ENCODE measurements at regions not wholly inside any gene's neighbourhood (a gene's known extent, or its start where the extent isn't known, plus 50 kb on each side); places are given as distances from the start of the nearest gene placed in this dataset.
A peak's percentile ranks its signal among the peaks of the same experiment; 100 is the strongest.
"Not testable (repeated sequence)": the region's sequence is repeated elsewhere in the genome, so short reads cannot be mapped to it uniquely, and the experiment has no call there.

GRCh38 chr12:97984974-97985580 lies 522.5 kb downstream of the RMST start:
- Histone ChIP-seq H3K36me3 (no peaks in the 10 kb centered on the region), H3K27ac (no peak overlapping the region)

GRCh38 chr12:97985834-97986233 lies 523.2 kb downstream of the RMST start:
- H3K27me3 ChIP-seq, result no peaks in the 10 kb centered on the region
- H3K36me3 ChIP-seq, result no peaks in the 10 kb centered on the region
- no peak overlapping the region for H3K27ac ChIP-seq
- no peaks in the 10 kb centered on the region for H3K9me3 ChIP-seq (replicated peaks)
- H3K4me3 ChIP-seq, result no peak overlapping the region
- DNase-seq, result no peak
- no peaks in the 10 kb centered on the region for H3K4me1 ChIP-seq

More at GRCh38 chr12:97984974-97985580, 522.5 kb downstream of the RMST start:
- H3K27me3 ChIP-seq, result no peaks in the 10 kb centered on the region
- no peaks in the 10 kb centered on the region for H3K9me3 ChIP-seq (replicated peaks)
- H3K4me3 ChIP-seq, result no peak overlapping the region
- DNase-seq, result no peak
- no peaks in the 10 kb centered on the region for H3K4me1 ChIP-seq

DNA sequence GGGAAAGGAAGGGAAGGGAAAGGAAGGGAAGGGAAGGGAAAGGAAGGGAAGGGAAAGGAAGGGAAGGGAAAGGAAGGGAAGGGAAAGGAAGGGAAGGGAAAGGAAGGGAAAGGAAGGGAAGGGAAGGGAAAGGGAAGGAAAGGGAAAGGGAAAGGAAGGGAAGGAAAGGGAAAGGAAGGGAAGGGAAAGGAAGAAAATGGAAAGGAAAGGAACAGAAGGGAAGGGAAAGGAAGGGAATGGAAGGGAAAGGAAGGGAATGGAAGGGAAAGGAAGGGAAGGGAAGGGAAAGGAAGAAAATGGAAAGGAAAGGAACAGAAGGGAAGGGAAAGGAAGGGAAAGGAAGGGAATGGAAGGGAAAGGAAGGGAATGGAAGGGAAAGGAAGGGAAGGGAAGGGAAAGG lies 526.0 kb downstream of the RMST start:
- not testable (repeated sequence) for H3K36me3 ChIP-seq; DNase-seq; H3K4me1 ChIP-seq; H3K27ac ChIP-seq; H3K9me3 ChIP-seq (replicated peaks); H3K27me3 ChIP-seq; H3K4me3 ChIP-seq

- H3K36me3 ChIP-seq, result no peaks in the 10 kb centered on the region
- no peaks in the 10 kb centered on the region for H3K9me3 ChIP-seq (replicated peaks)
- no peaks in the 10 kb centered on the region for H3K4me1 ChIP-seq
- no peaks in the 10 kb centered on the region for H3K27me3 ChIP-seq
- DNase-seq, result no peak
- H3K4me3 ChIP-seq, result no peak overlapping the region
- H3K27ac ChIP-seq, result no peak overlapping the region
Measured at GRCh38 chr12:97989366-97989940, 525.9 kb upstream of the TMPO start.

GRCh38 chr12:97994746-97995484 lies 520.5 kb upstream of the TMPO start:
- Histone ChIP-seq H3K9me3 (replicated peaks) (no peaks in the 10 kb centered on the region), H3K4me1 (no peaks in the 10 kb centered on the region), H3K36me3 (no peaks in the 10 kb centered on the region), H3K27me3 (no peaks in the 10 kb centered on the region), H3K27ac (no peak overlapping the region), H3K4me3 (no peak overlapping the region)
- DNase-seq, result no peak

- no peaks in the 10 kb centered on the region for H3K27me3 ChIP-seq
- no peak overlapping the region for H3K27ac ChIP-seq
- no peaks in the 10 kb centered on the region for H3K36me3 ChIP-seq
- no peaks in the 10 kb centered on the region for H3K4me1 ChIP-seq
- H3K4me3 ChIP-seq, result no peak overlapping the region
- H3K9me3 ChIP-seq (replicated peaks), result no peaks in the 10 kb centered on the region
- no peak for DNase-seq
Measured at GRCh38 chr12:97995559-97995958, 519.8 kb upstream of the TMPO start.

DNA sequence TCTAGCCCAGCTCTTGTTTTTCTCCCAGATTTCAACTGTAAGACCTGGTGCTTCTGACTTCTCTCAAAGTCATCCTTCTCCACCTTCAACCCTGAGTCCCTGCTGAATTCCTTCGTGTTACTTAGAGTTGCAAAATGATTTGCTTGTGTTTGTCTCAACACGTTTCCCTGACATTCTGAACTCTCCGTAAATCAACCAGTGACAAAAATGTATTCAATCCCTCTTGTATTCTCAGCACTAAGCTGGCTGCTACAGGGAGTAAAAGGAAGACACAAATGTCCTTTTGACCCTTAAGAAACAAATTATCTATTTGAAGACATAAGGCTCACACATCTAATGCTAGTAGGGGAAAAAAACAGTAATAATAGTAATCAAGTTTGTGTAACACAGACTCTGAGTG lies 514.0 kb upstream of the TMPO start:
- H3K27ac ChIP-seq, result no peak overlapping the region
- H3K27me3 ChIP-seq, result no peaks in the 10 kb centered on the region
- no peaks in the 10 kb centered on the region for H3K4me1 ChIP-seq
- H3K9me3 ChIP-seq (replicated peaks), result no peaks in the 10 kb centered on the region
- H3K4me3 ChIP-seq, result no peak overlapping the region
- DNase-seq, result no peak
- no peaks in the 10 kb centered on the region for H3K36me3 ChIP-seq

DNA sequence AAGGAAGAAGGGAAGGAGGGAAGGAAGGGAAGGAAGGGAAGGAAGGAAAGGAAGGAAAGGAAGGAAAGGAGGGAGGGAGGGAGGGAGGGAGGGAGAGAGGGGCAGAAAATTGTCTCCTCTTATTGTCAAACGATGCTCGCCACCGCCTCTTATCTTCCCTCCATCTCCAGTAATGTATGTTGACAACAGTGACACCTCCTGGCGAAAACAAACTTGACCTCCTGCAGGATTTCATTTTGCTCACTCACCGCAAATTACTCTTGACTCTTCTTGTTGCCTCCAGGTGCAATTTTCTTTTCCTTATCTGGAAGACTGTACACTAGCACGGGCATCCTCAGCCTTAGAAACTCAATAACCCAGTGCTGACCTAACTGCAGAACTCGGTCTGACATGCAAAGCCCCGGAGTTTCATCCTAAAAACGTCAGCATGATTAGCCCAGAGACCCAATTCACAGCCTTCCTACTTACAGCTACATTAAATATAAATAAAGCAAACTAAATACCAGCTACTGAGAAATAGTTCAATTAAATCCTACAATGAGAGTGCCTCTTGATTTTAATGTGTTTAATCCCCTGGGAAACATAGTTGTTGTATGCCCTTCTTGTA lies 512.4 kb upstream of the TMPO start:
- Histone ChIP-seq H3K4me1 (no peaks in the 10 kb centered on the region), H3K27me3 (no peaks in the 10 kb centered on the region), H3K9me3 (replicated peaks) (no peaks in the 10 kb centered on the region), H3K4me3 (no peak overlapping the region), H3K36me3 (no peaks in the 10 kb centered on the region), H3K27ac (no peak overlapping the region)
- peak; percentile 28 to 65 for DNase-seq

GRCh38 chr12:98007963-98008362 lies 507.4 kb upstream of the TMPO start:
- no peak for DNase-seq
- no peaks in the 10 kb centered on the region for H3K27me3 ChIP-seq
- no peaks in the 10 kb centered on the region for H3K4me1 ChIP-seq
- no peaks in the 10 kb centered on the region for H3K9me3 ChIP-seq (replicated peaks)
- H3K4me3 ChIP-seq, result no peak overlapping the region
- H3K36me3 ChIP-seq, result no peaks in the 10 kb centered on the region
- no peak overlapping the region for H3K27ac ChIP-seq

DNA sequence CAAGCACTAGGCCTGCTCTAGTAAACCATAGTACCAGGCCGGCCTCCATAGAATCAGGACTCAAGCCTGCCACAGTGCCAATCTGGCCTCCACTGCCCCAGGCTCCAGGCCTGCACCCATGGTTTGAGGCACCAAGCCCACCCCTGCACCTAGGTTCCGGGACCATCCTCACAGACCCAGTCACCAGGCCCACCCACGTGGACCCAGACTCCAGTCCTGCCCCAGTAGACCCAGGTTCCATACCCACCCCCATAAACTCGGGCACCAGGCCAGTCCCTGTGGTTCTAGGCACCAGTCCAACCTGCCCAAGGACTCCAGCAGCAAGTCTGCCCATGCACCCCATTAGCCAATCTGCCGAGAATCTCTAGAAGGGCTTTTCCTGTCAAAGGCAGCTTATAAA lies 501.8 kb upstream of the TMPO start:
- Histone ChIP-seq H3K9me3 (replicated peaks) (no peaks in the 10 kb centered on the region), H3K27me3 (no peaks in the 10 kb centered on the region), H3K4me3 (no peak overlapping the region), H3K36me3 (no peaks in the 10 kb centered on the region), H3K4me1 (no peaks in the 10 kb centered on the region), H3K27ac (no peak overlapping the region)
- no peak for DNase-seq

DNA sequence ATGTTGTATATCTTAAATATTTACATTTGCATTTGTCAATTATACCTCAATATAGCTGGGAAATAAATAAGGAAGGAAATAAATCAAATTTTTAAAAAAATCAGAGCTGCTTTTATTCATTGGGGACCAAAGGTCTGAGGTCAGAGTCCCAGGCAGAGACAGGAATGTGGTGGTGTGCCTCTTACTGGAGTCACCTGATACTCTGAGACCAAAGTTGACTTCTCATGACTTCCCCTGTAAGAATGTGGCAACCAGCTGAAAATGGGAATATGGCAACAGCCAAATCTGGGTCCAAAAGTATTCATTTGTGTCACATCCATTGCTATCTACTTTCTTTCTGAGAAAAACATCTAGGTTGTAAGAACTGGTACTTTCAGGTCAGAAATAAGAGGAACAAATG lies 496.6 kb upstream of the TMPO start:
- H3K4me3 ChIP-seq, result no peak overlapping the region
- no peaks in the 10 kb centered on the region for H3K9me3 ChIP-seq (replicated peaks)
- no peaks in the 10 kb centered on the region for H3K4me1 ChIP-seq
- no peaks in the 10 kb centered on the region for H3K27me3 ChIP-seq
- no peak overlapping the region for H3K27ac ChIP-seq
- DNase-seq, result no peak
- H3K36me3 ChIP-seq, result no peaks in the 10 kb centered on the region

DNA sequence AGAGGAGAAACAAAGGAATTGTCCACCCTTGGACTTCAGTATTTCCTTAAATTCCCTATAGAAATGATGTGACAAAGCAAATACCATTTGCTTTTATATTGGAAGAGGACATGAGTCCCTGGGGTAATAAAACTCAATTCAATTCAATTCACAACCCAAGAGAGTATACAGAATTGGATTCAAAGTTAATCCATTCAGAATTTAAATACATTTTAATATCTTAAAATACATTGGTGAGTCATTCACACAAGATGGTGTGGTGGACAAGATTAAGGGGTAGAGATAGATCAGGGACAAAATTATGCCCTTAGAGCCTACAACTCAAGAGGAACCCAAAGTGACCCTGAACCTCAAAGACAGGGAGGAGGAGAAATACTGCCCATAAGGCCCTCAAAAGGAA lies 495.0 kb upstream of the TMPO start:
- Histone ChIP-seq H3K27me3 (no peaks in the 10 kb centered on the region), H3K36me3 (no peaks in the 10 kb centered on the region), H3K27ac (no peak overlapping the region), H3K4me3 (no peak overlapping the region), H3K9me3 (replicated peaks) (no peaks in the 10 kb centered on the region), H3K4me1 (no peaks in the 10 kb centered on the region)
- no peak for DNase-seq

DNA sequence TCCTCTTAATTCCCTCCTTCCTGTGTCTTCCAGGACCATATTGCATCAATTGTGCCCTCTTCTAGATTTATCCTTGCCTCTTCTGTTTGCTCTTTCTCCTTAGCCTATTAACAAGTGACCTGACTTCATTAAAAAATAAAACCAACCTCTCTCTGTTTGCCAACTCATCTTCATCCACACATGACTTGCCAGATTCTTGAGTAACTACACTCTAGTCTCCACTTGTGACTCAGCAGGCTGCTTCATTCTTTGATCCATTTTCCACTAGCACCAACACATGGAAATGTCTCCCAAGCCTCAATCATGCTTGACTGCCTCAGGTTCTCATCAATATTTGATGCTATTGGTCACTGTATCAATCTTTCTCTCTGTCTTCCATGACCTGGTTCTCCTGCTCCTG lies 492.4 kb upstream of the TMPO start:
- Histone ChIP-seq H3K36me3 (no peaks in the 10 kb centered on the region), H3K27ac (no peak overlapping the region)
- no peak for DNase-seq

GRCh38 chr12:98037401-98038140 lies 477.8 kb upstream of the TMPO start:
- no peak for DNase-seq
- H3K4me1 ChIP-seq, result no peaks in the 10 kb centered on the region
- no peaks in the 10 kb centered on the region for H3K9me3 ChIP-seq (replicated peaks)
- H3K36me3 ChIP-seq, result no peaks in the 10 kb centered on the region
- no peak overlapping the region for H3K4me3 ChIP-seq
- no peak overlapping the region for H3K27ac ChIP-seq
- no peaks in the 10 kb centered on the region for H3K27me3 ChIP-seq

More for the DNA sequence above, 492.4 kb upstream of the TMPO start:
- no peaks in the 10 kb centered on the region for H3K9me3 ChIP-seq (replicated peaks)
- H3K27me3 ChIP-seq, result no peaks in the 10 kb centered on the region
- H3K4me1 ChIP-seq, result no peaks in the 10 kb centered on the region
- no peak overlapping the region for H3K4me3 ChIP-seq

GRCh38 chr12:98042668-98043067 lies 472.7 kb upstream of the TMPO start:
- Histone ChIP-seq H3K36me3 (no peaks in the 10 kb centered on the region), H3K9me3 (replicated peaks) (no peaks in the 10 kb centered on the region), H3K4me1 (no peaks in the 10 kb centered on the region), H3K27me3 (no peaks in the 10 kb centered on the region), H3K4me3 (no peak overlapping the region), H3K27ac (no peak overlapping the region)
- DNase-seq, result no peak
